ENCODE measurements at regions not wholly inside any gene's neighbourhood (a gene's known extent, or its start where the extent isn't known, plus 50 kb on each side); places are given as distances from the start of the nearest gene placed in this dataset.

GRCh38 chrX:10744007-10744406 is 123.6 kb upstream of the MID1 start:
- no peak for TF ChIP-seq MAX (IDR thresholded peaks at IDR 0.05; ENCODE audit: insufficient read depth, insufficient read length)
- no peak for TF ChIP-seq POLR2A (IDR thresholded peaks at IDR 0.05; ENCODE audit: low read depth, low read length)
- no peak for TF ChIP-seq POLR2AphosphoS5 (IDR thresholded peaks at IDR 0.05; ENCODE audit: insufficient read depth, low read depth, low read length)

All from endothelial cell of umbilical vein (primary cell).